ENCODE measurements at regions not wholly inside any gene's neighbourhood (a gene's known extent, or its start where the extent isn't known, plus 50 kb on each side); places are given as distances from the start of the nearest gene placed in this dataset.
"Not testable (repeated sequence)": the region's sequence is repeated elsewhere in the genome, so short reads cannot be mapped to it uniquely, and the experiment has no call there.

- no peaks in the 10 kb centered on the region for H3K27me3 ChIP-seq
- FAIRE-seq (no peak), DNase-seq (no peak), ATAC-seq (peak in 1 of 4 donors; percentile 30)
- TF ChIP-seq CTCF (IDR thresholded peaks at IDR 0.05) = no peak
- no peak overlapping the region for H3K4me3 ChIP-seq
- H3K9me3 ChIP-seq = no peaks in the 10 kb centered on the region
- no peak overlapping the region for H3K27ac ChIP-seq
- H3K4me1 ChIP-seq = no peaks in the 10 kb centered on the region
- no peaks in the 10 kb centered on the region for H3K36me3 ChIP-seq
- intact Hi-C loops (cut with DNase I) = no loop called here
Observed at GRCh38 chr5:101728933-101729332, 567.2 kb downstream of the SLCO4C1 start.

GRCh38 chr5:101721543-101721942 is 574.5 kb downstream of the SLCO4C1 start:
- FAIRE-seq (no peak), DNase-seq (no peak), ATAC-seq (no peak)
- 44 to 93% methylated on average over 1 of the region's 1 CpG for WGBS, 2 donors
- H3K4me3 ChIP-seq = no peak overlapping the region
- intact Hi-C loops (cut with DNase I) = no loop called here
- H3K4me1 ChIP-seq = no peaks in the 10 kb centered on the region
- TF ChIP-seq CTCF (IDR thresholded peaks at IDR 0.05) = no peak
- H3K27ac ChIP-seq = no peak overlapping the region
- no peaks in the 10 kb centered on the region for H3K9me3 ChIP-seq
- H3K27me3 ChIP-seq = no peaks in the 10 kb centered on the region
- H3K36me3 ChIP-seq = no peaks in the 10 kb centered on the region

GRCh38 chr5:101720033-101720432 is 576.1 kb downstream of the SLCO4C1 start:
- Histone ChIP-seq H3K9me3 (no peaks in the 10 kb centered on the region), H3K27ac (no peak overlapping the region), H3K27me3 (no peaks in the 10 kb centered on the region), H3K4me1 (no peaks in the 10 kb centered on the region), H3K4me3 (no peak overlapping the region), H3K36me3 (no peaks in the 10 kb centered on the region)
- no peak for TF ChIP-seq CTCF (IDR thresholded peaks at IDR 0.05)
- intact Hi-C loops (cut with DNase I) = no loop called here
- FAIRE-seq (no peak), ATAC-seq (no peak), DNase-seq (no peak)
- 83 to 87% methylated on average over 3 of the region's 3 CpGs for WGBS, 2 donors

- no peak for DNase-seq
- WGBS, 2 donors = 91 to 98% methylated on average over 1 of the region's 1 CpG
- ATAC-seq = no peak
- no peak for TF ChIP-seq CTCF (IDR thresholded peaks at IDR 0.05)
- H3K36me3 ChIP-seq = no peaks in the 10 kb centered on the region
- no peaks in the 10 kb centered on the region for H3K9me3 ChIP-seq
- no peaks in the 10 kb centered on the region for H3K4me1 ChIP-seq
- no peak for FAIRE-seq
- intact Hi-C loops (cut with DNase I) = no loop called here
- H3K27me3 ChIP-seq = no peaks in the 10 kb centered on the region
- H3K27ac ChIP-seq = no peak overlapping the region
- H3K4me3 ChIP-seq = no peak overlapping the region
Observed at GRCh38 chr5:101717721-101718120, 578.4 kb downstream of the SLCO4C1 start.

GRCh38 chr5:101716941-101717340 is 579.1 kb downstream of the SLCO4C1 start:
- no peak for TF ChIP-seq CTCF (IDR thresholded peaks at IDR 0.05)
- Histone ChIP-seq H3K27ac (no peak overlapping the region), H3K27me3 (no peaks in the 10 kb centered on the region), H3K36me3 (no peaks in the 10 kb centered on the region), H3K4me1 (no peaks in the 10 kb centered on the region), H3K4me3 (no peak overlapping the region), H3K9me3 (no peaks in the 10 kb centered on the region)
- WGBS, 2 donors = 66 to 87% methylated on average over 1 of the region's 1 CpG
- intact Hi-C loops (cut with DNase I) = no loop called here
- no peak for ATAC-seq
- FAIRE-seq = no peak
- no peak for DNase-seq

GRCh38 chr5:101715790-101716189 is 580.3 kb downstream of the SLCO4C1 start:
- FAIRE-seq; H3K36me3 ChIP-seq; DNase-seq; ATAC-seq; H3K27ac ChIP-seq; H3K4me1 ChIP-seq; H3K4me3 ChIP-seq; intact Hi-C loops (cut with DNase I); H3K9me3 ChIP-seq; H3K27me3 ChIP-seq: not testable (repeated sequence)
- WGBS, 2 donors = 32 to 33% methylated on average over 5 of the region's 5 CpGs
